Panc1 (cell line): ENCODE measurements at regions not wholly inside any gene's neighbourhood (a gene's known extent, or its start where the extent isn't known, plus 50 kb on each side); places are given as distances from the start of the nearest gene placed in this dataset.

ENCODE experiments used
- ATAC-seq: fragments of 200-7000 bp; cut with Tn5 transposase; 2 replicates; pipeline ENCODE4 v1.9.1; 2020; ENCODE audit warnings: mild to moderate bottlenecking, moderate library complexity
- BruUV-seq: library from RNA; stranded (reverse); fragments of 400-500 nt; replicated peaks from 2 replicates; lab custom pipeline; 2021; lab: Mats Ljungman, UMichigan
- CTCF ChIA-PET: fragments of 300-600 bp; sonication (Branson Sonifier 250); formaldehyde crosslinking; loops from one replicate; lab custom pipeline; 2022; ENCODE audit warnings: antibody characterized with exemption; lab: Charles Lee
- POLR2A ChIA-PET: fragments of 300-600 bp; sonication (Branson Sonifier 250); formaldehyde crosslinking; loops from one replicate; lab custom pipeline; 2022; ENCODE audit warnings: antibody characterized with exemption; lab: Charles Lee
- DNase-seq: peaks from one replicate; pipeline ENCODE4 v3.0.0-alpha.2; 2010; ENCODE audit warnings: low read depth, low spot score
- H3K27ac ChIP-seq: 2 replicates; pipeline ENCODE4 v1.5.1; 2011; ENCODE audit warnings: mild to moderate bottlenecking, low read length, inconsistent platforms
- H3K27me3 ChIP-seq: fragments of 200-500 bp; sonication (Bioruptor generic); 2 replicates; pipeline ENCODE4 v1.6.0; 2014; ENCODE audit warnings: low read length, inconsistent platforms; ENCODE audit not compliant: control insufficient read depth, insufficient read depth
- H3K36me3 ChIP-seq: fragments of 200-500 bp; sonication (Bioruptor generic); 2 replicates; pipeline ENCODE4 v1.5.1; 2014; ENCODE audit warnings: inconsistent platforms, mild to moderate bottlenecking, low read length, moderate library complexity; ENCODE audit not compliant: control insufficient read depth, insufficient read depth
- H3K4me1 ChIP-seq: 2 replicates; pipeline ENCODE4 v1.5.1; 2011; ENCODE audit warnings: inconsistent platforms, mild to moderate bottlenecking, low read length, moderate library complexity; ENCODE audit not compliant: control insufficient read depth, insufficient read depth
- H3K4me3 ChIP-seq, 2 experiments: 2 replicates each; pipeline ENCODE4 v1.5.1; 2011 to 2012; ENCODE audit warnings: low read depth in 2 of 2, low read length in 2 of 2, mild to moderate bottlenecking in 2 of 2, inconsistent platforms in 1 of 2, moderate library complexity in 1 of 2
- H3K9me3 ChIP-seq: fragments of 200-500 bp; sonication (Bioruptor generic); 2 replicates; pipeline ENCODE4 v1.5.1; 2014; ENCODE audit warnings: low read depth, mild to moderate bottlenecking, inconsistent platforms, low read length, moderate library complexity; ENCODE audit not compliant: control insufficient read depth, insufficient read depth
- CTCF ChIP-seq: fragments of 450-650 bp; IDR thresholded peaks from 2 replicates; pipeline ENCODE4 v1.5.1; 2017; ENCODE audit warnings: mild to moderate bottlenecking
- POLR2AphosphoS5 ChIP-seq: IDR thresholded peaks from 2 replicates; pipeline ENCODE4 v1.6.1; 2012; ENCODE audit warnings: mild to moderate bottlenecking, low read depth, low read length, moderate library complexity
- REST ChIP-seq, 2 experiments: IDR thresholded peaks; 2 replicates each; pipeline ENCODE4 v1.6.1; 2011 to 2012; ENCODE audit warnings: low read depth in 2 of 2, control low read depth in 1 of 2, low read length in 1 of 2, mild to moderate bottlenecking in 1 of 2, moderate library complexity in 1 of 2; ENCODE audit not compliant: insufficient read depth in 1 of 2
- SIN3A ChIP-seq: IDR thresholded peaks from 2 replicates; pipeline ENCODE4 v1.6.1; 2012; ENCODE audit warnings: low read depth, mild to moderate bottlenecking, low read length, moderate library complexity, borderline replicate concordance; ENCODE audit not compliant: insufficient read depth
- TCF7L2 ChIP-seq: IDR thresholded peaks from 2 replicates; pipeline ENCODE4 v1.6.1; 2011; ENCODE audit warnings: mild to moderate bottlenecking, low read depth, low read length, inconsistent platforms
- in situ Hi-C: cut with HindIII; loops from 2 replicates; pipeline ENCODE4 v1.10.0; 2016; ENCODE audit warnings: low sequenced_read_pairs, low pct_unique_long_range_greater_than_20kb
- intact Hi-C: fragments of 100-400 bp; cut with micrococcal nuclease; formaldehyde crosslinking; loops from one replicate; pipeline ENCODE4 v1.10.0; 2022; ENCODE audit not compliant: unreplicated experiment

DNA sequence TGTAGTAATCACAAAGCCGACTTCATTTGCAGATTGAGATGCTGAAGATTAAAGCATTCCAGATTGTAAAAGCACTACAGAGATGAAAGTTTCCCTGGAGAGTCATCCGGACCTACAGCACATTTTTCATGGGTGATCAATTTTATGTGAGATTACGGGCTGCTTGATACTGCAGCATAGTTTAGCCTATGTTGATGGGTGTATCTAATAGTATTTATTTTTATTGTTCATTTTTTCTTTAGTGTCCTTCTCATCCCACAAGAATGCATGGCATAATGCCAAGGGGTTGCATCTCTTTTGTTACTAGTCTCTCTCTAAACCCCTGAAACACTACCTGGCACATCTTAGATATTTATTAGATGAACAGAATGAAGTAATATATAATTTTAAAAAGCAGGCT is 240.4 kb downstream of the MBD2 start:
- intact Hi-C loops (no loop called here), in situ Hi-C loops (no loop called here)
- Histone ChIP-seq H3K27ac (no peak overlapping the region), H3K4me3 (no peak overlapping the region), H3K4me1 (no peaks in the 10 kb centered on the region), H3K27me3 (no peaks in the 10 kb centered on the region), H3K9me3 (no peaks in the 10 kb centered on the region), H3K36me3 (no peaks in the 10 kb centered on the region)
- BruUV-seq: no TSS peak
- POLR2A ChIA-PET: no interaction called here
- no peak for TF ChIP-seq SIN3A
- CTCF ChIA-PET: no interaction called here
- no peak for DNase-seq
- no peak for ATAC-seq

GRCh38 chr18:53971331-53971730 is 253.1 kb downstream of the MBD2 start:
- intact Hi-C loops: no loop called here
- DNase-seq: no peak
- POLR2A ChIA-PET: no interaction called here

More at GRCh38 chr18:53971331-53971730, 253.1 kb downstream of the MBD2 start:
- no peak overlapping the region for H3K27ac ChIP-seq
- H3K9me3 ChIP-seq: no peaks in the 10 kb centered on the region
- CTCF ChIA-PET: no interaction called here
- no peak for ATAC-seq
- no TSS peak for BruUV-seq
- TF ChIP-seq CTCF (no peak), REST (IDR thresholded peaks at IDR 0.05; ENCODE audit: insufficient read depth in 1 of 2, low read depth in 2 of 2, low read length in 1 of 2) (no peak), SIN3A (no peak), POLR2AphosphoS5 (no peak), TCF7L2 (no peak)
- in situ Hi-C loops: no loop called here
- H3K4me1 ChIP-seq: no peaks in the 10 kb centered on the region
- H3K27me3 ChIP-seq: no peaks in the 10 kb centered on the region
- no peaks in the 10 kb centered on the region for H3K36me3 ChIP-seq
- no peak overlapping the region for H3K4me3 ChIP-seq
